H1 (cell line): ENCODE measurements at regions not wholly inside any gene's neighbourhood (a gene's known extent, or its start where the extent isn't known, plus 50 kb on each side); places are given as distances from the start of the nearest gene placed in this dataset.

Experiments
- CTBP2 ChIP-seq: IDR thresholded peaks from 2 replicates; pipeline ENCODE4 v1.7.0; 2011; ENCODE audit warnings: borderline replicate concordance, mild to moderate bottlenecking, moderate library complexity, mixed read lengths, low read length; ENCODE audit not compliant: insufficient read depth, insufficient read length
- EZH2 ChIP-seq: fragments of 200-600 bp; sonication (generic); IDR thresholded peaks from 2 replicates; pipeline ENCODE4 v1.7.1; 2012; ENCODE audit warnings: low read depth, mild to moderate bottlenecking, moderate library complexity, low read length, inconsistent platforms; ENCODE audit not compliant: severe bottlenecking
- KDM5A ChIP-seq: fragments of 200-600 bp; IDR thresholded peaks from 2 replicates; pipeline ENCODE4 v1.7.1; 2012; ENCODE audit warnings: mild to moderate bottlenecking, low read length, inconsistent platforms, mixed read lengths
- POU5F1 ChIP-seq: IDR thresholded peaks from 2 replicates; pipeline ENCODE4 v1.6.1; 2011; ENCODE audit warnings: low read depth, mild to moderate bottlenecking, low read length, moderate library complexity

- no peak for TF ChIP-seq POU5F1
- no peak for TF ChIP-seq KDM5A
- TF ChIP-seq EZH2: no peak
- no peak for TF ChIP-seq CTBP2
Measured at GRCh38 chr2:188693771-188694170, 280.4 kb upstream of the COL3A1 start (continued).
